Keratinocyte (primary cell): ENCODE measurements at regions not wholly inside any gene's neighbourhood (a gene's known extent, or its start where the extent isn't known, plus 50 kb on each side); places are given as distances from the start of the nearest gene placed in this dataset.

ENCODE experiments used
- DNase-seq: peaks from one replicate; pipeline ENCODE4 v3.0.0-alpha.2; 2011; ENCODE audit warnings: low read depth, missing footprints, low spot score
- FAIRE-seq: peaks from 2 replicates; lab custom pipeline; 2011; peaks lifted over from hg19 to GRCh38; lab: Jason Lieb, UNC
- H2AFZ ChIP-seq: 2 replicates; pipeline ENCODE4 v1.6.0; 2012; ENCODE audit warnings: low read length, control low read depth, inconsistent platforms; ENCODE audit not compliant: control insufficient read depth
- H3K27ac ChIP-seq: 2 replicates; pipeline ENCODE4 v1.5.1; 2011; ENCODE audit warnings: low read length; ENCODE audit not compliant: control insufficient read depth, insufficient read depth
- H3K27me3 ChIP-seq: 3 replicates; pipeline ENCODE4 v1.6.0; 2011; ENCODE audit warnings: low read length; ENCODE audit not compliant: control insufficient read depth, insufficient read depth; ENCODE audit errors: extremely low read depth
- H3K36me3 ChIP-seq, 2 experiments: 2 replicates in 1 of 2; 3 replicates in 1 of 2; pipeline ENCODE4 v1.5.1; 2011; ENCODE audit warnings: low read length in 2 of 2, mild to moderate bottlenecking in 1 of 2; ENCODE audit not compliant: control insufficient read depth in 2 of 2, insufficient read depth in 2 of 2; ENCODE audit errors: extremely low read depth in 1 of 2
- H3K4me1 ChIP-seq: 3 replicates; pipeline ENCODE4 v1.5.1; 2011; ENCODE audit warnings: low read length; ENCODE audit not compliant: control insufficient read depth, insufficient read depth; ENCODE audit errors: extremely low read depth
- H3K4me2 ChIP-seq: 3 replicates; pipeline ENCODE4 v1.6.0; 2011; ENCODE audit warnings: low read depth, low read length; ENCODE audit not compliant: control insufficient read depth, insufficient read depth; ENCODE audit errors: extremely low read depth
- H3K4me3 ChIP-seq, 3 experiments: fragments of 200-600 bp in 1 of 3; sonication (generic) in 1 of 3; 2 replicates in 2 of 3; 3 replicates in 1 of 3; pipeline ENCODE4 v1.5.1; 2011 to 2016; ENCODE audit warnings: low read length in 3 of 3, mild to moderate bottlenecking in 3 of 3, control low read depth in 2 of 3, inconsistent platforms in 1 of 3, low read depth in 1 of 3, mixed read lengths in 1 of 3, mixed run types in 1 of 3, moderate library complexity in 1 of 3; ENCODE audit not compliant: control insufficient read depth in 2 of 3, insufficient read depth in 2 of 3; ENCODE audit errors: extremely low read depth in 1 of 3
- H3K79me2 ChIP-seq: 2 replicates; pipeline ENCODE4 v1.6.0; 2012; ENCODE audit warnings: low read length; ENCODE audit not compliant: control insufficient read depth, insufficient read depth
- H3K9ac ChIP-seq: 3 replicates; pipeline ENCODE4 v1.6.0; 2011; ENCODE audit warnings: low read length; ENCODE audit not compliant: control insufficient read depth, insufficient read depth; ENCODE audit errors: extremely low read depth
- H3K9me1 ChIP-seq: 3 replicates; pipeline ENCODE4 v1.6.0; 2011; ENCODE audit warnings: low read length; ENCODE audit not compliant: control insufficient read depth, insufficient read depth; ENCODE audit errors: extremely low read depth
- H3K9me3 ChIP-seq: 2 replicates; pipeline ENCODE4 v1.5.1; 2012; ENCODE audit warnings: low read depth, low read length; ENCODE audit not compliant: control insufficient read depth
- H4K20me1 ChIP-seq: 3 replicates; pipeline ENCODE4 v1.6.0; 2011; ENCODE audit warnings: low read length; ENCODE audit not compliant: control insufficient read depth, insufficient read depth; ENCODE audit errors: extremely low read depth
- EZH2 ChIP-seq: IDR thresholded peaks from one replicate; pipeline ENCODE4 v1.6.1; 2012; ENCODE audit warnings: inconsistent platforms, mild to moderate bottlenecking, low read length, moderate library complexity
- dilution Hi-C: fragments of 300-500 bp; cut with MboI; formaldehyde crosslinking; loops from one replicate; pipeline ENCODE4 v1.7.0; 2020; ENCODE audit warnings: low sequenced_read_pairs; ENCODE audit not compliant: extremely low pct_ligation_motif_present
- TF ChIP-seq, protein P1 (sequence below), 3 experiments: IDR thresholded peaks in 1 of 3; conservative IDR thresholded peaks in 1 of 3; optimal IDR thresholded peaks in 1 of 3; 2 replicates in 2 of 3; 3 replicates in 1 of 3; pipeline versions ENCODE3 to v1.5.1; 2011; ENCODE audit warnings: low read length in 3 of 3, mild to moderate bottlenecking in 3 of 3, moderate library complexity in 2 of 3, control low read depth in 1 of 3, inconsistent platforms in 1 of 3; ENCODE audit not compliant: insufficient read depth in 2 of 3; ENCODE audit errors: extremely low read depth in 1 of 3

- no peaks in the 10 kb centered on the region for H3K79me2 ChIP-seq
- TF ChIP-seq EZH2 = no peak
- TF ChIP-seq, protein P1, sequence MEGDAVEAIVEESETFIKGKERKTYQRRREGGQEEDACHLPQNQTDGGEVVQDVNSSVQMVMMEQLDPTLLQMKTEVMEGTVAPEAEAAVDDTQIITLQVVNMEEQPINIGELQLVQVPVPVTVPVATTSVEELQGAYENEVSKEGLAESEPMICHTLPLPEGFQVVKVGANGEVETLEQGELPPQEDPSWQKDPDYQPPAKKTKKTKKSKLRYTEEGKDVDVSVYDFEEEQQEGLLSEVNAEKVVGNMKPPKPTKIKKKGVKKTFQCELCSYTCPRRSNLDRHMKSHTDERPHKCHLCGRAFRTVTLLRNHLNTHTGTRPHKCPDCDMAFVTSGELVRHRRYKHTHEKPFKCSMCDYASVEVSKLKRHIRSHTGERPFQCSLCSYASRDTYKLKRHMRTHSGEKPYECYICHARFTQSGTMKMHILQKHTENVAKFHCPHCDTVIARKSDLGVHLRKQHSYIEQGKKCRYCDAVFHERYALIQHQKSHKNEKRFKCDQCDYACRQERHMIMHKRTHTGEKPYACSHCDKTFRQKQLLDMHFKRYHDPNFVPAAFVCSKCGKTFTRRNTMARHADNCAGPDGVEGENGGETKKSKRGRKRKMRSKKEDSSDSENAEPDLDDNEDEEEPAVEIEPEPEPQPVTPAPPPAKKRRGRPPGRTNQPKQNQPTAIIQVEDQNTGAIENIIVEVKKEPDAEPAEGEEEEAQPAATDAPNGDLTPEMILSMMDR (optimal IDR thresholded peaks at IDR 0.05 in 1 of 3, IDR thresholded peaks at IDR 0.05 in 1 of 3, conservative IDR thresholded peaks at IDR 0.05 in 1 of 3; ENCODE audit: extremely low read depth in 1 of 3, insufficient read depth in 2 of 3, low read length in 3 of 3) = no peak
- dilution Hi-C loops = no loop called here
- no peak for FAIRE-seq
- H3K9ac ChIP-seq = no peak overlapping the region
- no peak overlapping the region for H3K4me2 ChIP-seq
- H3K36me3 ChIP-seq = no peaks in the 10 kb centered on the region
- no peak for DNase-seq
- H3K27me3 ChIP-seq = no peaks in the 10 kb centered on the region
- no peaks in the 10 kb centered on the region for H3K9me3 ChIP-seq
- H3K9me1 ChIP-seq = no peaks in the 10 kb centered on the region
- no peaks in the 10 kb centered on the region for H3K4me1 ChIP-seq
- H3K4me3 ChIP-seq = no peak overlapping the region
- no peak overlapping the region for H2AFZ ChIP-seq
- no peak overlapping the region for H3K27ac ChIP-seq
- H4K20me1 ChIP-seq = no peaks in the 10 kb centered on the region
Observed at GRCh38 chr11:81052344-81053158, 1611.7 kb upstream of the TENM4 start.

- Histone ChIP-seq H3K9me3 (peaks cover 4% of the 10 kb centered on the region), H2AFZ (no peak overlapping the region), H3K4me2 (no peak overlapping the region), H3K79me2 (no peaks in the 10 kb centered on the region), H3K9ac (no peak overlapping the region), H3K36me3 (no peaks in the 10 kb centered on the region), H4K20me1 (no peaks in the 10 kb centered on the region), H3K27ac (no peak overlapping the region), H3K9me1 (no peaks in the 10 kb centered on the region), H3K27me3 (no peaks in the 10 kb centered on the region), H3K4me1 (no peaks in the 10 kb centered on the region), H3K4me3 (no peak overlapping the region)
- no peak for TF ChIP-seq EZH2
- TF ChIP-seq, protein P1 (optimal IDR thresholded peaks at IDR 0.05 in 1 of 3, IDR thresholded peaks at IDR 0.05 in 1 of 3, conservative IDR thresholded peaks at IDR 0.05 in 1 of 3; ENCODE audit: extremely low read depth in 1 of 3, insufficient read depth in 2 of 3, low read length in 3 of 3) = no peak
- FAIRE-seq = no peak
- dilution Hi-C loops = no loop called here
- no peak for DNase-seq
Observed at GRCh38 chr11:81039916-81040524, 1599.2 kb upstream of the TENM4 start.
